Ovary (tissue), 7 donors: ENCODE measurements at regions not wholly inside any gene's neighbourhood (a gene's known extent, or its start where the extent isn't known, plus 50 kb on each side); places are given as distances from the start of the nearest gene placed in this dataset.

Experiments used
- DNase-seq, 5 donors: peaks; one replicate each; pipeline ENCODE4 v3.0.0-alpha.2; 2019 to 2020
- H3K27ac ChIP-seq, 2 donors: fragments of 200-600 bp; one replicate each; pipeline versions ENCODE4 v1.5.1 to v1.8.0; 2019 to 2022
- H3K27me3 ChIP-seq: fragments of 200-600 bp; one replicate; pipeline ENCODE4 v1.8.0; 2022
- H3K36me3 ChIP-seq: fragments of 200-600 bp; sonication (generic); one replicate; pipeline ENCODE4 v1.5.1; 2019
- H3K4me1 ChIP-seq: one replicate; pipeline ENCODE4 v1.8.1; 2013; ENCODE audit warnings: mild to moderate bottlenecking, moderate library complexity; ENCODE audit not compliant: insufficient read depth
- H3K4me3 ChIP-seq: fragments of 200-600 bp; sonication (generic); one replicate; pipeline ENCODE4 v1.5.1; 2017
- H3K9me3 ChIP-seq, 2 donors: fragments of 200-600 bp in 1 of 2; sonication (generic) in 1 of 2; one replicate each; pipeline versions ENCODE4 v1.5.1 to v1.8.1; 2013 to 2019; ENCODE audit warnings: mild to moderate bottlenecking in 1 of 2, moderate library complexity in 1 of 2
- EP300 ChIP-seq: sonication (generic); formaldehyde crosslinking; IDR thresholded peaks from one replicate; pipeline ENCODE4 v1.6.1; 2017; ENCODE audit warnings: antibody characterized with exemption
- POLR2A ChIP-seq: fragments of 450-650 bp; IDR thresholded peaks from one replicate; pipeline ENCODE4 v1.6.1; 2017; ENCODE audit warnings: antibody characterized with exemption, mild to moderate bottlenecking, moderate library complexity
- WGBS, 3 donors: extraction: QIAGEN DNeasy Blood & Tissue Kit in 1 of 3; methylation state at CpG; one replicate each; pipeline versions ENCODE4 v1.1.5 to v1.1.7; 2013 to 2017; 5-methylcytosine and 5-hydroxymethylcytosine counted together
- intact Hi-C, 4 donors: fragments of 100-400 bp; cut with DNase I; formaldehyde crosslinking; loops; one replicate each; pipeline versions ENCODE4 v1.11.0 to v1.15.1; 2022 to 2023
- TF ChIP-seq, protein P1 (sequence below), 3 donors: fragments of 450-650 bp in 2 of 3; fragments of 200-600 bp in 1 of 3; IDR thresholded peaks; one replicate each; pipeline versions ENCODE4 v1.5.1 to v1.8.0; 2016 to 2022; ENCODE audit warnings: antibody characterized with exemption in 3 of 3, mild to moderate bottlenecking in 1 of 3
- donor health status: DM: no; HTN: no; CAD: no; lungs with moderate emphysema.
- donor health status: DM: no; HTN: no; CAD: no.
- donor health status: Bipolar disorder and iron deficiency.
- donor health status: DM: no; HTN: no; CAD: no.
- donor health status: DM: yes; HTN: yes; CAD: no.

GRCh38 chr6:11428371-11428770 lies 109.2 kb upstream of the TMEM170B start:
- H3K36me3 ChIP-seq = no peaks in the 10 kb centered on the region
- TF ChIP-seq, protein P1, sequence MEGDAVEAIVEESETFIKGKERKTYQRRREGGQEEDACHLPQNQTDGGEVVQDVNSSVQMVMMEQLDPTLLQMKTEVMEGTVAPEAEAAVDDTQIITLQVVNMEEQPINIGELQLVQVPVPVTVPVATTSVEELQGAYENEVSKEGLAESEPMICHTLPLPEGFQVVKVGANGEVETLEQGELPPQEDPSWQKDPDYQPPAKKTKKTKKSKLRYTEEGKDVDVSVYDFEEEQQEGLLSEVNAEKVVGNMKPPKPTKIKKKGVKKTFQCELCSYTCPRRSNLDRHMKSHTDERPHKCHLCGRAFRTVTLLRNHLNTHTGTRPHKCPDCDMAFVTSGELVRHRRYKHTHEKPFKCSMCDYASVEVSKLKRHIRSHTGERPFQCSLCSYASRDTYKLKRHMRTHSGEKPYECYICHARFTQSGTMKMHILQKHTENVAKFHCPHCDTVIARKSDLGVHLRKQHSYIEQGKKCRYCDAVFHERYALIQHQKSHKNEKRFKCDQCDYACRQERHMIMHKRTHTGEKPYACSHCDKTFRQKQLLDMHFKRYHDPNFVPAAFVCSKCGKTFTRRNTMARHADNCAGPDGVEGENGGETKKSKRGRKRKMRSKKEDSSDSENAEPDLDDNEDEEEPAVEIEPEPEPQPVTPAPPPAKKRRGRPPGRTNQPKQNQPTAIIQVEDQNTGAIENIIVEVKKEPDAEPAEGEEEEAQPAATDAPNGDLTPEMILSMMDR (IDR thresholded peaks at IDR 0.05) = no peak
- TF ChIP-seq POLR2A (no peak), EP300 (no peak)
- no peak overlapping the region for H3K27ac ChIP-seq

GRCh38 chr6:11427723-11428245 lies 109.8 kb upstream of the TMEM170B start:
- Histone ChIP-seq H3K27me3 (no peaks in the 10 kb centered on the region), H3K9me3 (no peaks in the 10 kb centered on the region), H3K27ac (no peak overlapping the region), H3K4me3 (no peak overlapping the region), H3K4me1 (peaks cover 3% of the 10 kb centered on the region), H3K36me3 (no peaks in the 10 kb centered on the region)
- WGBS, 3 donors = 87 to 91% (median 87%) methylated on average over 10 of the region's 10 CpGs
- no peak for DNase-seq
- intact Hi-C loops = no loop called here
- TF ChIP-seq, protein P1 (IDR thresholded peaks at IDR 0.05) = no peak
- no peak for TF ChIP-seq EP300
- no peak for TF ChIP-seq POLR2A

More at GRCh38 chr6:11428371-11428770, 109.2 kb upstream of the TMEM170B start:
- Histone ChIP-seq H3K9me3 (no peaks in the 10 kb centered on the region), H3K27me3 (no peaks in the 10 kb centered on the region), H3K4me1 (peaks cover 3% of the 10 kb centered on the region), H3K4me3 (no peak overlapping the region)
- WGBS, 3 donors = 30 to 55% (median 33%) methylated on average over 2 of the region's 2 CpGs
- DNase-seq = no peak
- intact Hi-C loops = no loop called here

DNA sequence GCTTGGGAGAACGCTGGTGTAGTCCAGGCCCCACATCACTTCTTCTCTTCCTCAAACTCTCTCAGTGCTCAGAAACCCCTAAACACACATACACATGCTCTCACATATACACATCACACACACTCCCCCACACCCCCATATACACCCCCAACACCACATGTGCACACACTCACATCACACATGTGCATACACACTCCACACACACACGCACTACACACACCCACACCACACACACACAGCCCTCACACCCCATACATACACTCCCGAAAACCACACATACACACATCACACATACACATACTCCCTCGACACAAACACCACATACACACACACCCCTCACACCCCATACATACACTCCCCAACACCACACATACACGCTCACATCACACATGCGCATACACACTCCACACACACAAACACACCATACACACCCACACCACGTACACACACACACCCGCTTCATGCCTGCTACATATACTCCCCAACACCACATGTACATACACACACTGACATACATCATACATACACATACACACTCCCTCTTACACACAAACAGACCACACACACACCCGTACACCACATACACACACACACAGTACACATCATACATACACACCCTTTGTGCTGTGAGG lies 110.3 kb upstream of the TMEM170B start:
- Histone ChIP-seq H3K27ac (no peak overlapping the region), H3K4me1 (peaks cover 3% of the 10 kb centered on the region), H3K27me3 (no peaks in the 10 kb centered on the region), H3K36me3 (no peaks in the 10 kb centered on the region), H3K9me3 (no peaks in the 10 kb centered on the region), H3K4me3 (no peak overlapping the region)
- no peak for TF ChIP-seq POLR2A
- TF ChIP-seq, protein P1 (IDR thresholded peaks at IDR 0.05) = no peak
- no peak for TF ChIP-seq EP300
- no peak for DNase-seq
- intact Hi-C loops = no loop called here
- 84 to 86% (median 85%) methylated on average over 9 of the region's 9 CpGs for WGBS, 3 donors

DNA sequence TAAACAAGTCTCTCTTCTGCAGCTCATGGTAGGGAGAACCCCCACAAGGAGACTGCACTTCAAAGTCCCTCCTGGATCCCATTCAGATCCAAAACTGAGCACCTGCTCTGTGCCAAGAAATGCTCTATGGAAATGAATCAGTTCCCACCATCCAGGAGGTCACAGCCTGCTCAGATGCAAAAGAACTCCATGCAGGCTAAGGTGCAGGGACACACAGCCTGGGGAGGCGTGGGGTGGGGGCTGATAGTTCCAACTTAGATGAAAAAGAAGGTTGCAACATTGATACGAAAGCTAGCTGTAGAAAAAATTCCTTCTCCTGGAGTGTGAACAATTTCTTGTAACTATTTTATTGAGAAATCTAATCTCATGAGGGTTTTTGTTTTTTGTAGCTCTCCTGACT lies 111.0 kb upstream of the TMEM170B start:
- Histone ChIP-seq H3K9me3 (no peaks in the 10 kb centered on the region), H3K4me1 (peaks cover 3% of the 10 kb centered on the region), H3K36me3 (no peaks in the 10 kb centered on the region), H3K27me3 (no peaks in the 10 kb centered on the region), H3K4me3 (no peak overlapping the region), H3K27ac (no peak overlapping the region)
- WGBS, 3 donors = 50 to 72% (median 59%) methylated on average over 2 of the region's 2 CpGs
- TF ChIP-seq POLR2A (no peak), EP300 (no peak)
- TF ChIP-seq, protein P1 (IDR thresholded peaks at IDR 0.05) = no peak
- intact Hi-C loops = no loop called here
- no peak for DNase-seq
